ENCODE measurements at regions not wholly inside any gene's neighbourhood (a gene's known extent, or its start where the extent isn't known, plus 50 kb on each side); places are given as distances from the start of the nearest gene placed in this dataset.

DNA sequence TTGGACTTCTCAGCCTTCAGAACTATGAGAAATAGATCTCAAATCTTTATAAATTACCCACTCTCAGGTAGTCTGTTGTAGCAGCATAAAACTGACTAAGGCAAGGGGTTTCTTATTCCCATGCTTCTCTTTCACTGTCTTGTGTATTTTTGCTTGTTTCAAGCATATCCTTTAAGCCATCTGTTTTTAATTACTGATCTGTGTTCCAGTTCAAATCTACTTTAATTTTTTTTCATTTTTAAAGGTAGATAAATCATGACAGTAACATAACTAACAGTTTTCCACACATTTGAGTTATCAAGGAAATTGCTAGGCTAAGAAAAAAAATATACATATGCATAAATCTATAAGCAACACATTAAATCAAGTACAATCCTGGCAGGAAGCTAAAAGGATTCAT lies 317.9 kb upstream of the TNP1 start:
- TF ChIP-seq, protein P1, sequence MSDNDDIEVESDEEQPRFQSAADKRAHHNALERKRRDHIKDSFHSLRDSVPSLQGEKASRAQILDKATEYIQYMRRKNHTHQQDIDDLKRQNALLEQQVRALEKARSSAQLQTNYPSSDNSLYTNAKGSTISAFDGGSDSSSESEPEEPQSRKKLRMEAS (IDR thresholded peaks at IDR 0.05; ENCODE audit: low read depth) = no peak
- TF ChIP-seq, protein P2, sequence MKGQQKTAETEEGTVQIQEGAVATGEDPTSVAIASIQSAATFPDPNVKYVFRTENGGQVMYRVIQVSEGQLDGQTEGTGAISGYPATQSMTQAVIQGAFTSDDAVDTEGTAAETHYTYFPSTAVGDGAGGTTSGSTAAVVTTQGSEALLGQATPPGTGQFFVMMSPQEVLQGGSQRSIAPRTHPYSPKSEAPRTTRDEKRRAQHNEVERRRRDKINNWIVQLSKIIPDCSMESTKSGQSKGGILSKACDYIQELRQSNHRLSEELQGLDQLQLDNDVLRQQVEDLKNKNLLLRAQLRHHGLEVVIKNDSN (IDR thresholded peaks at IDR 0.05; ENCODE audit: borderline replicate concordance, low read depth) = no peak
- TF ChIP-seq, protein P3, sequence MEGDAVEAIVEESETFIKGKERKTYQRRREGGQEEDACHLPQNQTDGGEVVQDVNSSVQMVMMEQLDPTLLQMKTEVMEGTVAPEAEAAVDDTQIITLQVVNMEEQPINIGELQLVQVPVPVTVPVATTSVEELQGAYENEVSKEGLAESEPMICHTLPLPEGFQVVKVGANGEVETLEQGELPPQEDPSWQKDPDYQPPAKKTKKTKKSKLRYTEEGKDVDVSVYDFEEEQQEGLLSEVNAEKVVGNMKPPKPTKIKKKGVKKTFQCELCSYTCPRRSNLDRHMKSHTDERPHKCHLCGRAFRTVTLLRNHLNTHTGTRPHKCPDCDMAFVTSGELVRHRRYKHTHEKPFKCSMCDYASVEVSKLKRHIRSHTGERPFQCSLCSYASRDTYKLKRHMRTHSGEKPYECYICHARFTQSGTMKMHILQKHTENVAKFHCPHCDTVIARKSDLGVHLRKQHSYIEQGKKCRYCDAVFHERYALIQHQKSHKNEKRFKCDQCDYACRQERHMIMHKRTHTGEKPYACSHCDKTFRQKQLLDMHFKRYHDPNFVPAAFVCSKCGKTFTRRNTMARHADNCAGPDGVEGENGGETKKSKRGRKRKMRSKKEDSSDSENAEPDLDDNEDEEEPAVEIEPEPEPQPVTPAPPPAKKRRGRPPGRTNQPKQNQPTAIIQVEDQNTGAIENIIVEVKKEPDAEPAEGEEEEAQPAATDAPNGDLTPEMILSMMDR (IDR thresholded peaks at IDR 0.05) = no peak
- TF ChIP-seq, protein P4, sequence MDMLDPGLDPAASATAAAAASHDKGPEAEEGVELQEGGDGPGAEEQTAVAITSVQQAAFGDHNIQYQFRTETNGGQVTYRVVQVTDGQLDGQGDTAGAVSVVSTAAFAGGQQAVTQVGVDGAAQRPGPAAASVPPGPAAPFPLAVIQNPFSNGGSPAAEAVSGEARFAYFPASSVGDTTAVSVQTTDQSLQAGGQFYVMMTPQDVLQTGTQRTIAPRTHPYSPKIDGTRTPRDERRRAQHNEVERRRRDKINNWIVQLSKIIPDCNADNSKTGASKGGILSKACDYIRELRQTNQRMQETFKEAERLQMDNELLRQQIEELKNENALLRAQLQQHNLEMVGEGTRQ (IDR thresholded peaks at IDR 0.05; ENCODE audit: borderline replicate concordance, low read depth, low read length) = no peak
- TF ChIP-seq JUND (IDR thresholded peaks at IDR 0.05) (no peak), EZH2phosphoT487 (IDR thresholded peaks at IDR 0.05; ENCODE audit: borderline replicate concordance, low read depth) (no peak), SMC3 (IDR thresholded peaks at IDR 0.05; ENCODE audit: low read depth, low read length) (no peak), YY1 (IDR thresholded peaks at IDR 0.05; ENCODE audit: low read depth) (no peak), MEF2A (IDR thresholded peaks at IDR 0.05; ENCODE audit: borderline replicate concordance, low read depth) (no peak), TAF1 (IDR thresholded peaks at IDR 0.05; ENCODE audit: borderline replicate concordance, low read depth, low read length) (no peak), SIN3A (IDR thresholded peaks at IDR 0.05; ENCODE audit: borderline replicate concordance, low read depth, low read length) (no peak), RAD21 (IDR thresholded peaks at IDR 0.05; ENCODE audit: low read length) (no peak)
